Activated B cell treated with CpG ODN at 0.5 μM for 24 hours (primary cell): ENCODE measurements at regions not wholly inside any gene's neighbourhood (a gene's known extent, or its start where the extent isn't known, plus 50 kb on each side); places are given as distances from the start of the nearest gene placed in this dataset.

Source experiments
- ATAC-seq: fragments of 200-7000 bp; cut with Tn5 transposase; one replicate; pipeline ENCODE4 v1.10.0; 2021; ENCODE audit warnings: low read depth, mild to moderate bottlenecking, moderate library complexity
- CTCF ChIA-PET: fragments of 350-600 bp; sonication (Branson Sonifier 250); formaldehyde crosslinking; loops from one replicate; lab custom pipeline; 2021; ENCODE audit warnings: antibody characterized with exemption; lab: Charles Lee
- POLR2A ChIA-PET: fragments of 350-600 bp; sonication (Branson Sonifier 250); formaldehyde crosslinking; loops from one replicate; lab custom pipeline; 2021; ENCODE audit warnings: antibody characterized with exemption; lab: Charles Lee
- DNase-seq: peaks from one replicate; pipeline ENCODE4 v3.0.0; 2022
- H3K27ac Mint-ChIP-seq: one replicate; pipeline ENCODE4 v1.8.0; 2020; ENCODE audit warnings: mixed read lengths
- H3K27me3 Mint-ChIP-seq: one replicate; pipeline ENCODE4 v1.8.0; 2021; ENCODE audit warnings: mixed read lengths
- H3K36me3 Mint-ChIP-seq: one replicate; pipeline ENCODE4 v1.8.0; 2021; ENCODE audit warnings: low read depth, mixed read lengths
- H3K4me1 Mint-ChIP-seq: one replicate; pipeline ENCODE4 v1.8.0; 2021; ENCODE audit warnings: mixed read lengths
- H3K4me3 Mint-ChIP-seq: one replicate; pipeline ENCODE4 v1.8.0; 2020; ENCODE audit warnings: mild to moderate bottlenecking, mixed read lengths
- H3K9me3 Mint-ChIP-seq: one replicate; pipeline ENCODE4 v1.8.0; 2020; ENCODE audit warnings: mixed read lengths
- intact Hi-C: fragments of 100-400 bp; cut with micrococcal nuclease; formaldehyde crosslinking; loops from one replicate; pipeline ENCODE4 v1.15.1; 2024
- TF ChIP-seq, protein P1 (sequence below): fragments of 200-600 bp; IDR thresholded peaks from one replicate; pipeline ENCODE4 v1.8.0; 2022; ENCODE audit warnings: antibody characterized with exemption, mild to moderate bottlenecking

DNA sequence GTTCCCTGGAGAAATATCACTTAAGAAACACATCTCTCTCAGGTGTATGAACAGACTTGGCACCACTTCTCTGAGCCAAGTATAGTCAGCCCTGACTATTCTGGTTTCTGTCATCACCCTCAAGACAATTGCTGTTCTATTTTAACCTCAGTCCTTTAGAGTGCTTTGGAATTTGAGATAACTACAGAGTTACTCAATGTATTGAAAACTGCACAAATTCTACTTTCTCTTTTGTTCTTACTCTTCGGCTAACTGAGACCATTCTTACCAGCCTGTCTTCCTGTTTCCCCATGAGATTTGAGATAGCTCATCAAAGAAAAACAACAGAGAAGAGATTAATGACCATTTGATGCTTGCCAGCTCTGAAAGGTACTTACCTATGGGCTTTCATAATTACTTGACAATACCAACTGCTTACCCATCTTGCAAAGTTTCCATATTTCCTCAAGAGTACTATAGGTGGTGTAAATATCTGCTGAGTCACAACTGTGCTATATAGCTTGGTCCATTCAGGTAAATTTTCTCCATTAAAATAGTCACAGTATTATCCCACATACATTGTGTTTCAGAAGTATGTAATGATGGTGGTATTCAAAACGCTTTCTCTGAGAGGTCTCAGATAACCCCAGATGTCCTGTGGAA, 467.5 kb upstream of the CHST9 start:
- POLR2A ChIA-PET: no interaction called here
- Mint-ChIP-seq H3K36me3 (no peaks in the 10 kb centered on the region), H3K27me3 (no peaks in the 10 kb centered on the region), H3K27ac (no peak overlapping the region), H3K9me3 (no peaks in the 10 kb centered on the region), H3K4me3 (no peak overlapping the region), H3K4me1 (no peaks in the 10 kb centered on the region)
- DNase-seq (no peak), ATAC-seq (no peak)
- TF ChIP-seq, protein P1, sequence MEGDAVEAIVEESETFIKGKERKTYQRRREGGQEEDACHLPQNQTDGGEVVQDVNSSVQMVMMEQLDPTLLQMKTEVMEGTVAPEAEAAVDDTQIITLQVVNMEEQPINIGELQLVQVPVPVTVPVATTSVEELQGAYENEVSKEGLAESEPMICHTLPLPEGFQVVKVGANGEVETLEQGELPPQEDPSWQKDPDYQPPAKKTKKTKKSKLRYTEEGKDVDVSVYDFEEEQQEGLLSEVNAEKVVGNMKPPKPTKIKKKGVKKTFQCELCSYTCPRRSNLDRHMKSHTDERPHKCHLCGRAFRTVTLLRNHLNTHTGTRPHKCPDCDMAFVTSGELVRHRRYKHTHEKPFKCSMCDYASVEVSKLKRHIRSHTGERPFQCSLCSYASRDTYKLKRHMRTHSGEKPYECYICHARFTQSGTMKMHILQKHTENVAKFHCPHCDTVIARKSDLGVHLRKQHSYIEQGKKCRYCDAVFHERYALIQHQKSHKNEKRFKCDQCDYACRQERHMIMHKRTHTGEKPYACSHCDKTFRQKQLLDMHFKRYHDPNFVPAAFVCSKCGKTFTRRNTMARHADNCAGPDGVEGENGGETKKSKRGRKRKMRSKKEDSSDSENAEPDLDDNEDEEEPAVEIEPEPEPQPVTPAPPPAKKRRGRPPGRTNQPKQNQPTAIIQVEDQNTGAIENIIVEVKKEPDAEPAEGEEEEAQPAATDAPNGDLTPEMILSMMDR: no peak
- CTCF ChIA-PET: no interaction called here
- intact Hi-C loops: no loop called here

DNA sequence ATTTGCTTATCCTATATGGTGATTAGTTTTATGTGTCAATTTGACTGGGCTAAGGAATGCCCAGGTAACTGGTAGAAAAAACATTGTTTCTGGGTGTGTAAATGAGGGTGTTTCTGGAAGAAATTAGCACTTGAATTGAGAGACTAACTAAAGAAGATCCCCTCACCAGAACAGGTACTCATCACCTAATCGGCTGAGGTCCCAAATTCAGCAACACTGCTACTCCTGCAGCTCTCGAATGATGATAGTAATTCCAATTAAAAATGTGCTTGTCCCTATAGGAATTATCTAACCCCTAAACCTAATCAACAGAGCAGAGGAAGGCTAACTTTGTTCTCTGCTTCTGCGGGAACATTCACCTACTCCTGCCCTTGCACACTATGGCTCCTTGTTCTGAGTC, 464.5 kb upstream of the CHST9 start:
- ATAC-seq (no peak), DNase-seq (no peak)
- no peaks in the 10 kb centered on the region for H3K36me3 Mint-ChIP-seq
- H3K27ac Mint-ChIP-seq: no peak overlapping the region
- no peaks in the 10 kb centered on the region for H3K27me3 Mint-ChIP-seq
- no peak overlapping the region for H3K4me3 Mint-ChIP-seq
- ChIA-PET CTCF (no interaction called here), POLR2A (no interaction called here)
- intact Hi-C loops: no loop called here
- no peaks in the 10 kb centered on the region for H3K9me3 Mint-ChIP-seq
- TF ChIP-seq, protein P1: no peak
- H3K4me1 Mint-ChIP-seq: no peaks in the 10 kb centered on the region

DNA sequence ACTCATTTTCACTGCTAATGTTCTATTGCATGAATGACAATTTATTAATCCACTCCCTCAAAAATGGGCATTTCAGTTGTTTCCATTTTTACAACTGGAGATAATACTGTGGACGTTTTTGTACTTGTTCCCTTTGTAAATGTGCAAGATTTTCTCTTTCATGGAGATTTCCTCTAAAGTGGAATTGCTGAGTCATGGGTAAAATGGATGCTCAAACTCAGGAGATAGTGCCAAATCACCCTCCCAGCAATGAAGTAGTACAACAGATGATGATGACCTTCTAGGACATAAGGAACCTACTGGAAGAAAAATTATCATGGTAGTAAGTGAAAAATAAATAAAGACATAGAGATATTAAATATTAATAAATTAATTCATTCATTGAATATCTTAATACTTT, 460.8 kb upstream of the CHST9 start:
- Mint-ChIP-seq H3K27ac (no peak overlapping the region), H3K4me3 (no peak overlapping the region), H3K4me1 (no peaks in the 10 kb centered on the region), H3K27me3 (no peaks in the 10 kb centered on the region), H3K9me3 (no peaks in the 10 kb centered on the region), H3K36me3 (no peaks in the 10 kb centered on the region)
- ChIA-PET POLR2A (no interaction called here), CTCF (no interaction called here)
- ATAC-seq: no peak
- no peak for DNase-seq
- intact Hi-C loops: no loop called here
- TF ChIP-seq, protein P1: no peak

DNA sequence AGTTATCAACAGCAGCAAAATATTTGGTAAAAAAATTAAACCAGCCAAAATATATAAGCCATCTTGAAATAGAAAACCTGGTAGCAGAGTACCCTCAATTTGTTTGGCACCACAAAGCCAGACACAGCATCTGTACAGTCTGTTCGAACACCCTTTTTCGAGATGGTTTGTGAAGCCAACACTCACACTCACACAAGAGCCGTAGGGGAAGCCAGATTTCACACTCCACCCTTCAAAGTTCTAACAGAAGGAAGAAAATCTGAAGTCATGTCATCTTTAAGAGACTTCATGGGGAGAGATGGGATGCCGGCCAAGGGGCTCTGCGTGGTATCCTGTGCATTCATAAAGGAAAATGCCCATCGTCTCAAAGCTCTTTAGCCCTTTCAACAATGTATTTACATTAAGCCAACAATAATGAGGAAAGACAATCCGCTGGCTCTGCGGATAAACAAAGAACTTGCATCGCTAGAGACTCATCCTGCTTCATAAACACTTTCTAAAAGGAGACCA, 451.5 kb upstream of the CHST9 start:
- H3K36me3 Mint-ChIP-seq: no peaks in the 10 kb centered on the region
- intact Hi-C loops: no loop called here
- DNase-seq (no peak), ATAC-seq (no peak)
- TF ChIP-seq, protein P1: no peak
- no peak overlapping the region for H3K4me3 Mint-ChIP-seq
- no peaks in the 10 kb centered on the region for H3K9me3 Mint-ChIP-seq
- POLR2A ChIA-PET: no interaction called here
- CTCF ChIA-PET: no interaction called here
- H3K27me3 Mint-ChIP-seq: no peaks in the 10 kb centered on the region
- H3K27ac Mint-ChIP-seq: no peak overlapping the region
- no peaks in the 10 kb centered on the region for H3K4me1 Mint-ChIP-seq

DNA sequence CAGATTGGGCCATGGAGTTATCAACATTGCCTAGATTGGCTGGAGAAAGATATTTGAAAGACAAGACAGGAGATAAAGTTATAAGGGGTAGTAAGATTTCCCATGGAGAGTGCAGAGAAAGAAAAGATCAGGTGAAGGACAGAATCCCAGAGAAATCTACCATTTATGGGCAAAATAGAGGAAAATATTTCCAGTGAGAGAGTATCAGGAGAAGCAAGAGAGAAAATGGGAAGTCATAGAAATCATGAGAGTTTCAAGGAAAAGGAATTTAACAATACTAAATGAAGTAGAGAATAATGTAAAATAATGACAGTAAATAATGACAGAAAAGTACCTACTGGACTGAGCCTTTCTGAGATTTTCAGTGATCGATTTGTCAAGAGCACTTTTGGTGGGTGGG, 447.6 kb upstream of the CHST9 start:
- TF ChIP-seq, protein P1: no peak
- H3K9me3 Mint-ChIP-seq: no peaks in the 10 kb centered on the region
- ChIA-PET CTCF (no interaction called here), POLR2A (no interaction called here)
- DNase-seq (no peak), ATAC-seq (no peak)
- intact Hi-C loops: no loop called here
- H3K27ac Mint-ChIP-seq: no peak overlapping the region
- H3K4me3 Mint-ChIP-seq: no peak overlapping the region
- H3K36me3 Mint-ChIP-seq: no peaks in the 10 kb centered on the region
- no peaks in the 10 kb centered on the region for H3K4me1 Mint-ChIP-seq
- H3K27me3 Mint-ChIP-seq: no peaks in the 10 kb centered on the region
